ENCODE measurements at regions not wholly inside any gene's neighbourhood (a gene's known extent, or its start where the extent isn't known, plus 50 kb on each side); places are given as distances from the start of the nearest gene placed in this dataset.

DNA sequence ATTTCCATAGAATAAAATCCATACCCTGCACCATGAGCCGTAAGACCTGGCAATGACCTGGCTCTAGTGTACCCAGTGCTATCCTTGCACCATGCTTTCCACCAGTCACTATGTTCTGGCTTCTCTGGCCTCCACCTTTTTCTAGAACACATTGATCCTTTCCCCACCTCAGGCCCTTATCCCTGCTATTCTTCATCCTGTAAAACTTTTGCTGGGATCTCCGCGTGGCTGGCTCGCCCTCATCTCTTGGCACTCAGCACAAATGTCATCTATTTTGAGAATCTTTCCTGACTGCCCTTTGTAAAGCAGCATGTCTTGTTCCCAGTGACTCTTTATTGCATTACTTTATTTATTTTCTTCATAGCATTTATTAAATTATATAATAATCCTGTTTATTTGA is 169.8 kb upstream of the B3GALT2 start:
- Histone ChIP-seq H3K27me3 (ENCODE audit: insufficient read depth, low read length) (no peaks in the 10 kb centered on the region), H3K4me1 (ENCODE audit: control insufficient read depth in 1 of 2, insufficient read depth in 2 of 2, low read length in 2 of 2) (peaks cover 23 to 25% of the 10 kb centered on the region in 2 experiments), H3K9ac (ENCODE audit: low read length) (no peak overlapping the region), H3K36me3 (ENCODE audit: control insufficient read depth in 1 of 2, insufficient read depth in 2 of 2, low read length in 2 of 2) (no peaks in the 10 kb centered on the region), H3K4me3 (replicated peaks in 1 of 2; ENCODE audit: low read depth in 1 of 2, low read length in 2 of 2) (no peak overlapping the region), H3K27ac (ENCODE audit: low read depth, low read length) (no peak overlapping the region), H3K4me2 (ENCODE audit: low read length) (no peak overlapping the region), H4K20me1 (ENCODE audit: insufficient read depth) (no peaks in the 10 kb centered on the region), H2AFZ (ENCODE audit: low read depth, low read length, poor library complexity, severe bottlenecking) (no peak overlapping the region), H3K79me2 (ENCODE audit: insufficient read depth, low read length) (no peaks in the 10 kb centered on the region), H3K9me2 (ENCODE audit: insufficient read depth) (no peaks in the 10 kb centered on the region), H3K9me3 (ENCODE audit: control insufficient read depth in 1 of 2, insufficient read depth in 1 of 2, low read depth in 1 of 2, low read length in 2 of 2) (no peaks in the 10 kb centered on the region)
- ATAC-seq, result no peak
- ChIA-PET RAD21 (ENCODE audit: low non-redundant PET in 1 of 2, low total read pairs in 2 of 2, uncharacterized antibody in 2 of 2, unreplicated experiment in 2 of 2) (no interaction called here), CTCF (no interaction called here), POLR2A (no interaction called here)
- no peak for DNase-seq (ENCODE audit: low read depth, low spot score)
- TF ChIP-seq YY1 (IDR thresholded peaks at IDR 0.05; ENCODE audit: extremely low read depth, insufficient replicate concordance, low read depth, low read length) (no peak), ZFX (IDR thresholded peaks at IDR 0.05) (no peak), EGR1 (IDR thresholded peaks at IDR 0.05; ENCODE audit: low read depth) (no peak), RAD21 (IDR thresholded peaks at IDR 0.05; ENCODE audit: low read depth) (no peak), ELF1 (IDR thresholded peaks at IDR 0.05; ENCODE audit: borderline replicate concordance, low read depth) (no peak), SP1 (IDR thresholded peaks at IDR 0.05; ENCODE audit: low read depth) (no peak), ZNF274 (IDR thresholded peaks at IDR 0.05; ENCODE audit: low read depth, low read length) (no peak), SIN3A (IDR thresholded peaks at IDR 0.05; ENCODE audit: low read depth) (no peak), TCF7L2 (IDR thresholded peaks at IDR 0.05; ENCODE audit: borderline replicate concordance, extremely low read depth, insufficient read depth, insufficient read length) (no peak), FOSL1 (IDR thresholded peaks at IDR 0.05; ENCODE audit: low read depth) (no peak), CBX3 (IDR thresholded peaks at IDR 0.05; ENCODE audit: low read depth) (no peak), SRF (IDR thresholded peaks at IDR 0.05; ENCODE audit: low read depth) (no peak), POLR2A (IDR thresholded peaks at IDR 0.05; ENCODE audit: borderline replicate concordance, extremely low read depth, insufficient read depth, insufficient read length) (no peak), EZH2 (IDR thresholded peaks at IDR 0.05) (no peak), CEBPB (IDR thresholded peaks at IDR 0.05; ENCODE audit: low read depth) (no peak)
- TF ChIP-seq, protein P1, sequence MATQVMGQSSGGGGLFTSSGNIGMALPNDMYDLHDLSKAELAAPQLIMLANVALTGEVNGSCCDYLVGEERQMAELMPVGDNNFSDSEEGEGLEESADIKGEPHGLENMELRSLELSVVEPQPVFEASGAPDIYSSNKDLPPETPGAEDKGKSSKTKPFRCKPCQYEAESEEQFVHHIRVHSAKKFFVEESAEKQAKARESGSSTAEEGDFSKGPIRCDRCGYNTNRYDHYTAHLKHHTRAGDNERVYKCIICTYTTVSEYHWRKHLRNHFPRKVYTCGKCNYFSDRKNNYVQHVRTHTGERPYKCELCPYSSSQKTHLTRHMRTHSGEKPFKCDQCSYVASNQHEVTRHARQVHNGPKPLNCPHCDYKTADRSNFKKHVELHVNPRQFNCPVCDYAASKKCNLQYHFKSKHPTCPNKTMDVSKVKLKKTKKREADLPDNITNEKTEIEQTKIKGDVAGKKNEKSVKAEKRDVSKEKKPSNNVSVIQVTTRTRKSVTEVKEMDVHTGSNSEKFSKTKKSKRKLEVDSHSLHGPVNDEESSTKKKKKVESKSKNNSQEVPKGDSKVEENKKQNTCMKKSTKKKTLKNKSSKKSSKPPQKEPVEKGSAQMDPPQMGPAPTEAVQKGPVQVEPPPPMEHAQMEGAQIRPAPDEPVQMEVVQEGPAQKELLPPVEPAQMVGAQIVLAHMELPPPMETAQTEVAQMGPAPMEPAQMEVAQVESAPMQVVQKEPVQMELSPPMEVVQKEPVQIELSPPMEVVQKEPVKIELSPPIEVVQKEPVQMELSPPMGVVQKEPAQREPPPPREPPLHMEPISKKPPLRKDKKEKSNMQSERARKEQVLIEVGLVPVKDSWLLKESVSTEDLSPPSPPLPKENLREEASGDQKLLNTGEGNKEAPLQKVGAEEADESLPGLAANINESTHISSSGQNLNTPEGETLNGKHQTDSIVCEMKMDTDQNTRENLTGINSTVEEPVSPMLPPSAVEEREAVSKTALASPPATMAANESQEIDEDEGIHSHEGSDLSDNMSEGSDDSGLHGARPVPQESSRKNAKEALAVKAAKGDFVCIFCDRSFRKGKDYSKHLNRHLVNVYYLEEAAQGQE (IDR thresholded peaks at IDR 0.05; ENCODE audit: low read depth), result no peak
- TF ChIP-seq, protein P2, sequence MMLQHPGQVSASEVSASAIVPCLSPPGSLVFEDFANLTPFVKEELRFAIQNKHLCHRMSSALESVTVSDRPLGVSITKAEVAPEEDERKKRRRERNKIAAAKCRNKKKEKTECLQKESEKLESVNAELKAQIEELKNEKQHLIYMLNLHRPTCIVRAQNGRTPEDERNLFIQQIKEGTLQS (IDR thresholded peaks at IDR 0.05), result no peak
- TF ChIP-seq, protein P3, sequence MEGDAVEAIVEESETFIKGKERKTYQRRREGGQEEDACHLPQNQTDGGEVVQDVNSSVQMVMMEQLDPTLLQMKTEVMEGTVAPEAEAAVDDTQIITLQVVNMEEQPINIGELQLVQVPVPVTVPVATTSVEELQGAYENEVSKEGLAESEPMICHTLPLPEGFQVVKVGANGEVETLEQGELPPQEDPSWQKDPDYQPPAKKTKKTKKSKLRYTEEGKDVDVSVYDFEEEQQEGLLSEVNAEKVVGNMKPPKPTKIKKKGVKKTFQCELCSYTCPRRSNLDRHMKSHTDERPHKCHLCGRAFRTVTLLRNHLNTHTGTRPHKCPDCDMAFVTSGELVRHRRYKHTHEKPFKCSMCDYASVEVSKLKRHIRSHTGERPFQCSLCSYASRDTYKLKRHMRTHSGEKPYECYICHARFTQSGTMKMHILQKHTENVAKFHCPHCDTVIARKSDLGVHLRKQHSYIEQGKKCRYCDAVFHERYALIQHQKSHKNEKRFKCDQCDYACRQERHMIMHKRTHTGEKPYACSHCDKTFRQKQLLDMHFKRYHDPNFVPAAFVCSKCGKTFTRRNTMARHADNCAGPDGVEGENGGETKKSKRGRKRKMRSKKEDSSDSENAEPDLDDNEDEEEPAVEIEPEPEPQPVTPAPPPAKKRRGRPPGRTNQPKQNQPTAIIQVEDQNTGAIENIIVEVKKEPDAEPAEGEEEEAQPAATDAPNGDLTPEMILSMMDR (IDR thresholded peaks at IDR 0.05 in 2 of 3, conservative IDR thresholded peaks at IDR 0.05 in 1 of 3; ENCODE audit: borderline replicate concordance in 1 of 3, insufficient read depth in 1 of 3, low read depth in 2 of 3, low read length in 2 of 3), result no peak
- TF ChIP-seq, protein P4, sequence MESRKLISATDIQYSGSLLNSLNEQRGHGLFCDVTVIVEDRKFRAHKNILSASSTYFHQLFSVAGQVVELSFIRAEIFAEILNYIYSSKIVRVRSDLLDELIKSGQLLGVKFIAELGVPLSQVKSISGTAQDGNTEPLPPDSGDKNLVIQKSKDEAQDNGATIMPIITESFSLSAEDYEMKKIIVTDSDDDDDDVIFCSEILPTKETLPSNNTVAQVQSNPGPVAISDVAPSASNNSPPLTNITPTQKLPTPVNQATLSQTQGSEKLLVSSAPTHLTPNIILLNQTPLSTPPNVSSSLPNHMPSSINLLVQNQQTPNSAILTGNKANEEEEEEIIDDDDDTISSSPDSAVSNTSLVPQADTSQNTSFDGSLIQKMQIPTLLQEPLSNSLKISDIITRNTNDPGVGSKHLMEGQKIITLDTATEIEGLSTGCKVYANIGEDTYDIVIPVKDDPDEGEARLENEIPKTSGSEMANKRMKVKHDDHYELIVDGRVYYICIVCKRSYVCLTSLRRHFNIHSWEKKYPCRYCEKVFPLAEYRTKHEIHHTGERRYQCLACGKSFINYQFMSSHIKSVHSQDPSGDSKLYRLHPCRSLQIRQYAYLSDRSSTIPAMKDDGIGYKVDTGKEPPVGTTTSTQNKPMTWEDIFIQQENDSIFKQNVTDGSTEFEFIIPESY (IDR thresholded peaks at IDR 0.05; ENCODE audit: extremely low read depth, insufficient replicate concordance, low read length), result no peak
- intact Hi-C loops (cut with micrococcal nuclease), result no loop called here
- BruUV-seq (replicated peaks), result no TSS peak

Data from HCT116 (cell line).